ENCODE measurements at regions not wholly inside any gene's neighbourhood (a gene's known extent, or its start where the extent isn't known, plus 50 kb on each side); places are given as distances from the start of the nearest gene placed in this dataset.

DNA sequence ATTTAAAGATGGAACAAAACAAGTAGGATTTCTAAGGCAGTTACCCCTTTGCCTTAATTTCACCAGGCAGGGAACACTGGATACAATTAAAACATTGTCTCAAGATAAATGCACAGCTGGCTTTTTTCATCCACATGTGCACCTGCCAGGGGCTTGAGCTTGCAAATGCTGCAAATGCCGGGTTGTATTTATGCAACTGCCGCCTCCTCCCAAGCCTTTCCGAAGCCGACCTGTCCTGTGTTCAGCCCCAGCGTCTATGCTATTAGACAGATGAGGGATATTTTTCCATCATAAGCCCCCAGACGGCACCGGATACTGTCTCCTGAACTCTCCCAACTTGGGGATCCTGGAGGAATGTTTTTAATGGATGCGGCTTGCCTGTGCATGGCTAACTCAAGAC is 251.6 kb downstream of the CRLF2 start:
- TF ChIP-seq POLR2A (IDR thresholded peaks at IDR 0.05) (no peak), POLR2AphosphoS5 (IDR thresholded peaks at IDR 0.05) (no peak)
- TF ChIP-seq, protein P1, sequence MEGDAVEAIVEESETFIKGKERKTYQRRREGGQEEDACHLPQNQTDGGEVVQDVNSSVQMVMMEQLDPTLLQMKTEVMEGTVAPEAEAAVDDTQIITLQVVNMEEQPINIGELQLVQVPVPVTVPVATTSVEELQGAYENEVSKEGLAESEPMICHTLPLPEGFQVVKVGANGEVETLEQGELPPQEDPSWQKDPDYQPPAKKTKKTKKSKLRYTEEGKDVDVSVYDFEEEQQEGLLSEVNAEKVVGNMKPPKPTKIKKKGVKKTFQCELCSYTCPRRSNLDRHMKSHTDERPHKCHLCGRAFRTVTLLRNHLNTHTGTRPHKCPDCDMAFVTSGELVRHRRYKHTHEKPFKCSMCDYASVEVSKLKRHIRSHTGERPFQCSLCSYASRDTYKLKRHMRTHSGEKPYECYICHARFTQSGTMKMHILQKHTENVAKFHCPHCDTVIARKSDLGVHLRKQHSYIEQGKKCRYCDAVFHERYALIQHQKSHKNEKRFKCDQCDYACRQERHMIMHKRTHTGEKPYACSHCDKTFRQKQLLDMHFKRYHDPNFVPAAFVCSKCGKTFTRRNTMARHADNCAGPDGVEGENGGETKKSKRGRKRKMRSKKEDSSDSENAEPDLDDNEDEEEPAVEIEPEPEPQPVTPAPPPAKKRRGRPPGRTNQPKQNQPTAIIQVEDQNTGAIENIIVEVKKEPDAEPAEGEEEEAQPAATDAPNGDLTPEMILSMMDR (IDR thresholded peaks at IDR 0.05) = no peak
